Tibial nerve (tissue), 4 donors: ENCODE measurements at regions not wholly inside any gene's neighbourhood (a gene's known extent, or its start where the extent isn't known, plus 50 kb on each side); places are given as distances from the start of the nearest gene placed in this dataset.

Experiments used
- EP300 ChIP-seq, 2 donors: sonication (generic); formaldehyde crosslinking; IDR thresholded peaks; one replicate each; pipeline ENCODE4 v1.6.1; 2017; ENCODE audit warnings: antibody characterized with exemption in 2 of 2, mild to moderate bottlenecking in 1 of 2
- POLR2A ChIP-seq, 2 donors: fragments of 450-650 bp; IDR thresholded peaks; one replicate each; pipeline ENCODE4 v1.6.1; 2017; ENCODE audit warnings: antibody characterized with exemption in 2 of 2, mild to moderate bottlenecking in 2 of 2, moderate library complexity in 2 of 2
- TF ChIP-seq, protein P1 (sequence below), 5 experiments: fragments of 200-600 bp in 3 of 5; fragments of 450-650 bp in 2 of 5; sonication (generic) in 3 of 5; IDR thresholded peaks; one replicate each; pipeline ENCODE4 v1.5.1; 2016 to 2019; ENCODE audit warnings: antibody characterized with exemption in 5 of 5, mild to moderate bottlenecking in 3 of 5, moderate library complexity in 2 of 5

GRCh38 chr3:135840436-135840835 is 125.1 kb upstream of the PPP2R3A start:
- TF ChIP-seq, protein P1, sequence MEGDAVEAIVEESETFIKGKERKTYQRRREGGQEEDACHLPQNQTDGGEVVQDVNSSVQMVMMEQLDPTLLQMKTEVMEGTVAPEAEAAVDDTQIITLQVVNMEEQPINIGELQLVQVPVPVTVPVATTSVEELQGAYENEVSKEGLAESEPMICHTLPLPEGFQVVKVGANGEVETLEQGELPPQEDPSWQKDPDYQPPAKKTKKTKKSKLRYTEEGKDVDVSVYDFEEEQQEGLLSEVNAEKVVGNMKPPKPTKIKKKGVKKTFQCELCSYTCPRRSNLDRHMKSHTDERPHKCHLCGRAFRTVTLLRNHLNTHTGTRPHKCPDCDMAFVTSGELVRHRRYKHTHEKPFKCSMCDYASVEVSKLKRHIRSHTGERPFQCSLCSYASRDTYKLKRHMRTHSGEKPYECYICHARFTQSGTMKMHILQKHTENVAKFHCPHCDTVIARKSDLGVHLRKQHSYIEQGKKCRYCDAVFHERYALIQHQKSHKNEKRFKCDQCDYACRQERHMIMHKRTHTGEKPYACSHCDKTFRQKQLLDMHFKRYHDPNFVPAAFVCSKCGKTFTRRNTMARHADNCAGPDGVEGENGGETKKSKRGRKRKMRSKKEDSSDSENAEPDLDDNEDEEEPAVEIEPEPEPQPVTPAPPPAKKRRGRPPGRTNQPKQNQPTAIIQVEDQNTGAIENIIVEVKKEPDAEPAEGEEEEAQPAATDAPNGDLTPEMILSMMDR (IDR thresholded peaks at IDR 0.05) = no peak
- no peak for TF ChIP-seq POLR2A (IDR thresholded peaks at IDR 0.05)
- TF ChIP-seq EP300 (IDR thresholded peaks at IDR 0.05) = no peak
